NT2/D1 (cell line): ENCODE measurements at regions not wholly inside any gene's neighbourhood (a gene's known extent, or its start where the extent isn't known, plus 50 kb on each side); places are given as distances from the start of the nearest gene placed in this dataset.

ENCODE experiments used
- SUZ12 ChIP-seq: IDR thresholded peaks from 2 replicates; pipeline ENCODE4 v1.6.1; 2011; ENCODE audit not compliant: insufficient read length, insufficient read depth; ENCODE audit errors: extremely low read depth
- ZNF274 ChIP-seq: IDR thresholded peaks from 2 replicates; pipeline ENCODE4 v1.6.1; 2011; ENCODE audit warnings: mild to moderate bottlenecking, low read depth, low read length

GRCh38 chr7:68121655-68122054, 1125.0 kb downstream of the TYW1 start:
- TF ChIP-seq SUZ12 (no peak), ZNF274 (no peak)
